T-helper 2 cell (primary cell): ENCODE measurements at regions not wholly inside any gene's neighbourhood (a gene's known extent, or its start where the extent isn't known, plus 50 kb on each side); places are given as distances from the start of the nearest gene placed in this dataset.
"Not testable (repeated sequence)": the region's sequence is repeated elsewhere in the genome, so short reads cannot be mapped to it uniquely, and the experiment has no call there.

ENCODE experiments used
- DNase-seq, 5 experiments: peaks; one replicate each; pipeline versions ENCODE4 v3.0.0 to v3.0.0-alpha.2; 2012 to 2022

DNA sequence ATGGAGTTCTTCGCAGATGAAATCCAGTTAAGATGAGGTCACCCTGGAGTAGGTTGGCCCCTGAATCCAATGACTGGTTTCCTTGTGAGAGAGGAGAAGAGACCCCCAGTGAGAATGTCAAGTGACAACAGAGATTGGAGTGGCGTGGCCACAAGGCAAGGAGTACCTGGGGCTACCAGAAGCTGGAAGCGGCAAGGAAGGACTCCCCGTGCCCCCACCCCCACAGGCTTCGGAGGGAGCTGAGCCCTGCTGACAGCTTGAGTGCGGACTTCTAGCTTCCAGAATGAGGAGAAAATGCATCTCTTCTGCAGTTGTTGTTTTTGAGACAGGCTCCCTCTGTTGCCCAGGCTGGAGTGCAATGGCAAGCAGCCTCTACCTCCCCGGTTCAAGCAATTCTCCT lies 78.0 kb upstream of the HPCAL1 start:
- DNase-seq, result no peak

DNA sequence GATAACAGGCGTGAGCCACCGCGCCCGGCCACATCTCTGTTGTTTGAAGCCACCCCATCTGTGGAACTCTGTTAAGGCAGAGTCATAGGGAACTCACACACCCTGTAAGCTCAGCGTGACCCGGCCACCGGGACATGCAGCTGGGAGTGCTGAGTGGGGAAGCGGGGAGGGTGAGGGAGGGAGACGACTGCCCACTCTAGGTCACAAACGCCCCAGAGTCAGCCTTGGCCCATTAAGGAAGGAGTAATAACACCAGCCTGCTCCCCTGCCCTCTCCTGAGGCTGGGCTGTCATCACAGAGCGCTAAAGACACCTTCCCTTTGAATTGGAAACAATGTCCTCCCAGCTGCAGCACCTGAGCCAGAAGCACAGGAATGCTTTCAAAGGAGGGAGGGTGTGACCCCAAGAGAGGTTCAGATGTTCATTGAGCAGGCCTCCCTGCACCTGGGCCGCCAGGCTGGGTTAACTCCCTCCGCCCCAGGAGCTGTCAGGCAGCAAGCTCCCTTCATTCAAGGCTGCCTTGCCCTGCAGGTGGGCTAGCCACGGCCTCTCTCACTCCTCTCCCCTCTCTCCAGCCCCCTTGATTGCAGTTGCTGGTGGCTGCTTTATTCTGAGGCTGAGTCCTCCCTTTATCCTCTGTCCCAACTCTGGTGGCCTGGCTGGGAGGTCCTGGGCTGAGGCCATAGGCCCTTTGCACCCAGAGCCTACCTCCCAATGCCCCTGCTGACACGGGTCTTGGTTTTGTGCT lies 77.2 kb upstream of the HPCAL1 start:
- DNase-seq, result no peak

DNA sequence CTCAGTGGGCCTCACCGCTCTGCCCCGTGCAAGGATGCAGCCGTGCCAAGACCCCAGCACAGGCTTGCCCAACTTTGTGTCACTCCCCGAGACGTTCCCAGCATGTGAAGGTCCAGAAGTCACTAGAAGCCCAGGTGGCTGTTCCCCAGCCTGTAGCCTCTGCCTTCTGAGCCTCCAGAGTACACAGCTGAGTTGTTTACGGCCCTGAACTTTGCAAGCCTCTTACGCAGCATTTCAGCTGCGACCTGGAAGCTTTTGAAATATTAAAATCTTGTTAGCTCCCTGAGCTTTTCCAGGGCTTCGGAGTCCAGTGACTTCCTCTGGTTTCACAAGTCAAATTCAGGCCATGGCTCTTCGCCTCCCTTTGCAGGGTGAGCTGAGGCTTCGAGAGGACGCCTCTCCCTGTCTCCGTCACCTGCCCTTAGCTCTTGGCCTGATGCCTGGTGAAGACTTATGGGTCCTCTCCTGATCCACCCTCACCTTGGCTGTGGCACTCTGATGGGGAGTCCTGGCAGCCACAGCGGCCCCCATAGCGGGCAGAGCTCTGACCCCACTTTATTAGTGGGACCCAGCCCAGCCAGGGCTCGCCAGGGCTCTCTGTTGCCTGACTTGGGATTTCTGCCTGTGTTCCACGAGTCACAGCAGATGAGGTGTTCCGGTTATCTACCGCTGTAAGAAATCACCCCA lies 76.5 kb upstream of the HPCAL1 start:
- DNase-seq, result no peak

DNA sequence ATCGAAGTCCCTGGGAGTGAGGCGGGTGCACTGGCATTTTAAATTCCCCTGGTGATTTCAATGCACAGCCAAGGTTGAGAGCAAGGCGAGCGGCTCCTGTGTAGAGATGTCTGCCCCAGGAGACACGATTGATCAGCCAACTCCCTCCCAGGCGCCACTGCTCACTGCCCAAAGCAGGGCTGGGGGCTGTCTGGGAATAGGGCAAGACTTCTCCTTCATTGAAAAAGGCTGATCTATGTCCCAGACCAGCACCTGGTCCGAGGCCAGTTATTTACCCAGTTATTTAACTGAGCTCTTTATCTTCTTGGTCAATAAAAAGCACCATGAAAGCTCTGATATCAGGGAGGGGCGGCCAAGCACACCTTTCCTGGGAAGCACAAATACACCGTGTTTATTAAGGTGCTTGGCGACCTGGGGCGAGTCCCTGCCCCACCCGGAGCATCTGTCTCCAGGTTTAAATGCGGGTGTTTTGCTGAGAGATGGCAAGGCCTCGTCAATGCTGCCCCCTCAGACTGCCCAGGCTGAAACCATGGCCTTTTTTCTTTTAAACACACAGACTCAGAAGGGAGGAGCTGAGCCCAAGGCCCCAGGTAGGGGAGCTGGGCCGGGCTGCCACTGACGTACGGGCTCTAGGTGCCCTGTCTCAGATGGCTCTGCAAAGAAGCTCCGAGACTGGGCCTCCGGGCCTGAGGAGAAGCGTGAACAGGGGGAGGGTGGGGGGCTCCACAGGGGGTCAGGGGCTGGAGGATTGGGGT lies 73.9 kb upstream of the HPCAL1 start:
- no peak for DNase-seq

DNA sequence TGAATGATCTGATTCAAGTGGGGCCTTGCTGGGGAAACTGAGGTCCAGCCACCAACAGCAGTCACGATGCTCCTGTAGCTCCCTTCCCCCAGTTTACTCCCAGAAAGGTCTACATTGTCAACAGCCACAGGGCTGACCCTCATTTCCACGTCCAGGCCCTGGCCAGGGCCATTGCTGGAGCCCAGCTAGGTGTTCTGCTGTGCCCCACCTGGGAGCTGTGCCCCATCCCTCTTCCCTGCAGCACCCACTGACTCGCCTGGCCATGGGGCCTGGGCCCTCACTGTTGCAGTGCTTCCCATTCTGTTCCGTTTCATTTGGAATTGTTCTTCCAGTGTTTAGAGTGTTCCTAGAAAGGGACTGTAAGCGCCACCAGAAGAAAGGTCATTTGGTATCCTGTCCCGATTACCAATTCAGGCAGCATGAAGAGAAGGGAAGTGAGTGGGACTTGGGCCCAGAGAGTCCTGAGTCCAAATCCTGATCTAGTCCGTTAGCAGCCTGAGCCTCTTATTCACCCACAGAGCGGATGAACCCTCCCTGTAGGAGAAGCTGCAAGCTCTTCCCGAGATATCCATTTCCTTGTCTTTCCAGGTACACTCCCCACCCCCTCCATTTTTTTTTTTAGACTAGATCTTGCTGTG lies 73.1 kb upstream of the HPCAL1 start:
- no peak for DNase-seq

DNA sequence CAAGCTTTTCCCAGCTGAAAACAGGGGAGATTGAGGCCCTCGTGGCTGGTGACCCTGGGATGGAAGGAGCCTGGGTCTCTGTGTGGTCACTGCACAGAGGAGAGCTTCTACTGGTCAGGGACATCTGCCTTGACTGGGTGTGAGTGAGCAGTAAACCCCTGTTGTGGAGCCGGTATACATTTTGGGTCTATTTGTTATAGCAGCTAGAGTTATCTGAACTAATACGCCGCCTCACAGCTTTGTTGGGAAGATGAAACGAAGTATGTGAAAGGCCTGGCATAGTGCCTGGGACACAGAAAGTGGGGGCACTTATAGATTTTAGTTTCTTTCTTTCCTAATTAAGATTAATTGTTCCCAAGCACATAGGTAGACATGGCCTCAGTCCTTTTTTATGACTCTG lies 72.2 kb upstream of the HPCAL1 start:
- no peak for DNase-seq

DNA sequence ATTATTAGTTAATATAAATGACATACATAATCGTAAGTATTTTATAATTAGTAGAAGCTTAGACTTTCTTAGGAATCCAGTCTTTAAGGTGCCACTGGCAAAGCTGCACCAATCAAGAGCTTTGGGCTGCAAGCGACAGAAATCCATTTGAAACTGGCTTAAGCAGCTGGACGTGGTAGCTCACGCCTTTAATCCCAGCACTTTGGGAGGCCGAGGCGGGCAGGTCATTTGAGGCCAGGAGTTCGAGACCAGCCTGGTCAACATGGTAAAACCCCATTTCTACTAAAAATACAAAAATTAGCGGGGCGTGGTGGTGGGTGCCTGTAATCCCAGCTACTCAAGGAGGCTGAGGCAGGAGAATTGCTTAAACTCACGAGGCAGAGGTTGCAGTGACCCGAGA lies 71.8 kb upstream of the HPCAL1 start:
- DNase-seq, result not testable (repeated sequence)

DNA sequence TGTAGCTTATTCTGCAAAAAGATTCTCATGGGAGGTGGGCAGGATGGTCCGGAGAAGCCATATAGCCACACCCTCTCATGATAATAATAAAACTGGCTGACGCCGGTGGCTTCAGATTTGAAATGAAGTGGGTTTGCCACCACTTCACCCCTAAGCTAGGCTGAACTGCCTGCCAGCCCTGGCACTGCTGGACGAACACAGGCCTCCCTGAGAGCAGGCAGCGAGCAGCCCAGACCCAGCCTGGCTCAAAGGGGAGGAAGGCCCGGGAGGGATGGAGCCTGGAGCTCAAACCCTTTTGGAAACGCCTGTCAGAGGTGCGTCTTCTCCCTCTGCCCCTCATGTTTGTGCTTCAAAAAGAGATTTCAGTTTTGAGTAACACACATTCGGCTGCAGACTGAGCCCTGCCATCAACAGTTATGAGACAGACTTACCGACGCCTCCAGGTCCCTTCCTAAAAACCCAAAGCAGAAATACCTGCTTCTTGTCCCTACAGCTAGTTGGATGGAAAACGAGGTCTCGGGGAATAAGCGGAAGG lies 71.1 kb upstream of the HPCAL1 start:
- DNase-seq, result no peak

DNA sequence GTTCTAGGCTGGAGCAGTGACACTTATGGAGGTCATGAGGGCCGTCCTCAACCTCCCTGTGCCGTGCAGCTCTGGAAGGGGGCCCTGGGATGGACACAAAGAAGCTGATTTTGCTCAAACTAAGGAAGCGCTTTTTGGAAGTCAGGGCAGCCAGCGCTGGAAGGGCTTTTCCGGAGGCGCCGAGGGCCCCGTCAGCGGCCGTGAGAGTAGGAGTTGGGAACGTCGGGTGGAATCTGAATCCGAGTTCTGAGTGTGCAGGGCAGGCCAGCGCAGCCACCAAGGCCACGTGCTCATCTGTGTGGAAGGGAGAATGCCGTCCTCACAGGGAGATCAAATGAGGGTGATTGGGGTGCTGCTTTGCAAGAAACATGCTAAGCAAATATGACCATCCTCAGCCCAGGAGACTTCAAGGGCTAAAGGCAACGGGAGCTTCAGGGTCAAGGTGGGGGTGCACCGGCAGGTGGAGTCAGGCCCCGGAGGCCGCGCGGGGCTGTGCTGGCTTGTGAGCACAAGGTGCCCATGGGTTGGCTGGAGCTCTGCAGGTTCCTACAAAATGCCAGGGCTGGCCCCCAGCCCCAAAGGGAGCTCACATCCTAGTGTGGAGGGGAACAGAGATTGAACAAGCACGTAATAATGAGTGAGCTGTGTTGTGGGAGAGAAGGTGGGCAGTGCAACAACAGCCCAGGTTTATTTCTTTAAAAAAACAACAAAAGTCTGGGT lies 70.4 kb upstream of the HPCAL1 start:
- no peak for DNase-seq

DNA sequence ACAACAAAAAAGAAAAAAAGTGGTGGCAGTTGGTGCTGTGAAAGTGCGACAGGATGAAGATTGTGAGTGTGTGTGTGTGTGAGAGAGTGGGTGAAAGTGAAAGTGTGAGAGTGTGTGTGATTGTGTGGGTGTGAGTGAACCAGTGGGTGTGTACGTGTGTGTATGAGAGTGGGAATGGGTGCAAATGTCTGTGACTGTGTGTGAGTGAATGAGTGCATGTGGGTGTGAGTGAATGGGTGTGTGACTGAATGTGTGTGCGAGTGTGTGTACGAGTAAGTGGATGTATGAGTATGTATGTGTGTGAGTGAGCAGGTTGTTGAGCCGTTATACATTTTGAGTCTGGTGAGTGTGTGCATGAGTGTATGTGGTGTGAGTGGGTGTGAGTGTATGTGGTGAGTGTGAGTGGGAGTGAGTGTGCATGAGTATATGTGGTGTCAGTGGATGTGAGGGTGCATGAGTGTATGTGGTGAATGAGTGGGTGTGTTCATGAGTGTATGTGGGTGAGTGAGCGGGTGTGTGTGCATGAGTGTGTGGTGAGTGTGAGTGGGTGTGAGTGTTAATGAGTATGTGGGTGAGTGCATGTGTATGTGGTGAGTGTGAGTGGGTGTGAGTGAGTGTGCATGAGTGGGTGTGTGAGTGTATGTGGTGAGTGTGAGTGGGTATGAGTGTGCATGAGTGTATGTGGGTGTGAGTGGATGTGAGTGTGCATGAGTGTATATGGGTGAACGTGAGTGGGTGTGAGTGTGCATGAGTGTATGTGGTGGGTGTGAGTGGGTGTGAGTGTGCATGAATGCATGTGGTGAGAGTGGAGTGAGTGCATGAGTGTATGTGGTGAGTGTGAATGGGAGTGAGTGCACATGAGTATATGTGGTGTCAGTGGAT lies 69.3 kb upstream of the HPCAL1 start:
- DNase-seq, result peak in 2 of 5 experiments; percentile 2 to 31

DNA sequence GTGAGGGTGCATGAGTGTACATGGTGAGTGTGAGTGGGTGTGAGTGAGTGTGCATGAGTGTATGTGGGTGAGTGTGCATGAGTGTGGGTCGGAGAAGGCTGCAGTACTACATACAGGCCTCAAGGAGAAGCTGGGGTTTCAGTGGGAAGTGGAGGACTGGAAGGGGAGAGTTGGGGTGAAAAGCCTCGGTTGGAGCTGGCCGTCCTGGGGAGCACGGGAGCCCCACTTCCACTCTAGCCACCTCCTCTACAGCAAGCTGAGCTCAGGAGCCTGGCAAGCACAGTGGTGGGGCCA lies 68.7 kb upstream of the HPCAL1 start:
- DNase-seq, result no peak

DNA sequence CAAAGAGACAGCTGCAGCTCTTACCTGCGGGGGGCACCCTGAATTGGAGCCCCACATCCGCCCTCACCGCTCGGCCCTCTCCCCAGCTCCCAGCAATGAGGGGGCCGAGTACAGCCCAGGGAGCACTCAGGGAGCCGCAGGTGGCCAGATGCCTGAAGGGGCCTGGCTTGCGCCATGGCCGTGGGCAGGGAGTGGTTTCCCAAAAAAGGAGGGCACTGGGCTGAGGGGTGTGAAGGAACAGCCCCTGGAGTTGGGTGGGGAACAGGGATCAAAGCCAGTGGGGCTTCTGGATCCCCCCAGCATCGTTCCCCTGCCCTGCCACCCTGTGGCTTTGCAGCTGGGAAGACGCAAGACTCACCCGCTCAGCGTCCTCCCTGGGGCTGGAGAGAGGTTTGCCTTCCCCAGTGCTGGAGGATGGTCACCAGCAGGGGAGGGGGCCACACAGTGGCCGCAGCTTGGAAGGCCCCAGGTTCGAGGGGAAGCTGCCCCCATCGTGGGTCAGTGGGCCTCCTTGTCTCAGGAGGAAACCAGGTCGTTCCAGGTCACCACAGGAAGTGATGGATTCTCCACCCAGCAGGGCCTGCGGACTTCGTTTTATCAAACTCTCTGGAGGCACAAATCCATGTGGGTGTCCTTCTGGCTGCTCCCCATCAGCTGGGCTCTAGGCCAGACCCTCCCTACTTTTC lies 68.2 kb upstream of the HPCAL1 start:
- no peak for DNase-seq

DNA sequence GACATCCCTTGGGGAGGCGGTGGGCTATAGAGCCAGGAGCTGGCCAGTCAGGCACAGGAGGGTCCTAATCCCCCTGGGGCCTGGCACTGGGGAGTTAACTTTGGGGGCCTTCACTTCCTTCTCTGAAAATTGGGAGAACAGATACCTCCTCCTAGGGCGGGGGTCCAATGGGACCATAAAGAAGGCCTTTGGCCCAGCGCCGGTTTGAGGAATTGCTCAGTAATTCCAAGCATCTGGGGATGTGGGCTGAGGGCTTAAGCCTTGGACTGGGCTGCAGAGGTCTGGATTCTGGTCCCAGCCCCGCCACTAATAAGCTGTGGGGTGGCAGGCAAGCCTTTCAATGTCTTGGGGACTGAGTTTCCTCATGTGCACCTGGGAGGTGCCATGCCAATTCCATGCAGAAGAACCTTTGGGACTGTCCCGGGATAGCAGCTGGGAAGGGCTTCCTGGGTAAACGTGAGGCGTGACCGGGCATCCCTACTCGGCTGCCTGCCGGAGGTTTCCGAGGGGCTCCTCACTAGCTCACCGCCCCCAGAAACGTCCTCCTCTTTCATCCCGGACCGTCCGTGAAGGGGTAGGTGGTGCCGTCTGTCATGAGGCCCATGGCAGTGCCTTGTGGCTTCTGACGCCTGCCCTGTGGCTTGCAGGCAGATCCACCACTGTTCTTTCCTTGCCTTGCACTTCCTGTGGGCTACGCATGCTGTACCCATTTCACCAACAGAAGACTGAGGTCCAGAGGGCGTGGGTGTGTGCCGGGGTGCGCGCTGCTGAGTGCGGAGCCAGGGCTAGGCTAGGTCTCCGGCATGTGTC lies 67.4 kb upstream of the HPCAL1 start:
- DNase-seq, result peak in 1 of 5 experiments; percentile 24

DNA sequence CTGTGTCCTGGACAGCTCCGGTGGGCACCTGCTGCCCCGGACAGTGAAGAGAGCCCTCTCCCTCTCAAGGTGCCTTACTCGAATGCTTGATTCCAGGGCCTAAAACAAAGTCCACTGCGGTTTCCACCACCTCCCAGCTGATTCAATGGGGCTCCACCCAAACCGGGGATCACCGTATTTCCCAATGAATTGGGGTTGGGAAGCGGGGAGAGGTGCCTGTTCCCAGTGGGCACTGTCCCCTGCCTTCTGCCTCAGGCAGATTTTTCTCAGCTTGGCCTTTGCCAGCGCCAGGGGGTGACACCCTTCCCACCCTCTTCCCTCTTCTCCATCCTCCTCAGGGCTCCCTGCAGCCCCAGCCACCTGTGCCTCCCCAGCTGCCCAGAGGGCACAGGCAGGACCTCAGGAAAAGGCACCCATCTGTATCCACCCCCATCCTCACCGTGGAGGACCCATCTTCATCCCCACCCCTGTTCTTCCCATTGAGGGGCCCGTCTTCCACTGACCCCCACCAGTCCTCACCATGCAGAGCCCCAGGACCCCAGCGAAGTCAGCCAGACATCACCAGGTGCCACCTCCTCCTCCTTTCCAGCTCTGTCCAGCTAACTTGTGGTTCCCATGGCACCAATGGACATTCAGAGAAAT lies 66.7 kb upstream of the HPCAL1 start:
- no peak for DNase-seq

DNA sequence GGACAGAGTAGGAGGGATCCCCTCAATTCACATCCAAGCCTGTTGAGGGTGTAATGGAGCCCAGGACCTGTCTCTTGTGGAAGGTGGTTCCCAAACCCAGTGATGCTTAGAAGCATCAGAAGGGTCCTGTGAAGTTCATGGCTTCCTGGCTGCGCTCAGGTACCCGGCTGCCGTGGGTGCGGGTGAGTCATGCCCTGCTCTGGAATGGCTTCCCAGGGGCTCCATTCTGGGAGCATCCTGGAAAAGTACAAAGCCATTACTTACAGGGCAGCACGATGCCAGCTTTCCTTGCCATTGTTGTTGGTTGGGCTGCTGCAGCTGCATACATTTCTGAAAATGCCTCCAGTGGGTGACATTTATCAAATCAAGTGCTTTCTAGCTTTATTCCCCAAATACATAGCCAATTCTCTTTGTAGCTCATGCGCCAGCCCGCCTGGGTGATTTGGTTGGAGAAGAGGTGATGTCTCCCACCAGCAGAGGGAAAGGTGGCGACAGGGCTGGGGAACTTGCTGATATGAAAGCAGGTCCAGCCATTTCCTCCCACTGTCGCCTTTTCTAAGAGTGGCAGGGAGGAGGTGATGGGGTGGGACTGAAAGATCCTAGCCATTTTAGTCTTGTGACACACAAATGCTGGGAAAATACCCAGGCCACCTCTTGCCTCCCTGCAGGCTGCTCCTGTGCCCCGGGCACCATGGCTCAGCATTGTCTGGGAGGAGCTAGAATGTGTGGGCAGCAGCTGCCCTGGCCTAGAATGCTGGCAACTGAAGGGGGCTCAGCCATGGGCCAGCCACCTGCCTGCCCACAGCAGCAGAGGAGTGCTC lies 65.9 kb upstream of the HPCAL1 start:
- DNase-seq, result no peak

DNA sequence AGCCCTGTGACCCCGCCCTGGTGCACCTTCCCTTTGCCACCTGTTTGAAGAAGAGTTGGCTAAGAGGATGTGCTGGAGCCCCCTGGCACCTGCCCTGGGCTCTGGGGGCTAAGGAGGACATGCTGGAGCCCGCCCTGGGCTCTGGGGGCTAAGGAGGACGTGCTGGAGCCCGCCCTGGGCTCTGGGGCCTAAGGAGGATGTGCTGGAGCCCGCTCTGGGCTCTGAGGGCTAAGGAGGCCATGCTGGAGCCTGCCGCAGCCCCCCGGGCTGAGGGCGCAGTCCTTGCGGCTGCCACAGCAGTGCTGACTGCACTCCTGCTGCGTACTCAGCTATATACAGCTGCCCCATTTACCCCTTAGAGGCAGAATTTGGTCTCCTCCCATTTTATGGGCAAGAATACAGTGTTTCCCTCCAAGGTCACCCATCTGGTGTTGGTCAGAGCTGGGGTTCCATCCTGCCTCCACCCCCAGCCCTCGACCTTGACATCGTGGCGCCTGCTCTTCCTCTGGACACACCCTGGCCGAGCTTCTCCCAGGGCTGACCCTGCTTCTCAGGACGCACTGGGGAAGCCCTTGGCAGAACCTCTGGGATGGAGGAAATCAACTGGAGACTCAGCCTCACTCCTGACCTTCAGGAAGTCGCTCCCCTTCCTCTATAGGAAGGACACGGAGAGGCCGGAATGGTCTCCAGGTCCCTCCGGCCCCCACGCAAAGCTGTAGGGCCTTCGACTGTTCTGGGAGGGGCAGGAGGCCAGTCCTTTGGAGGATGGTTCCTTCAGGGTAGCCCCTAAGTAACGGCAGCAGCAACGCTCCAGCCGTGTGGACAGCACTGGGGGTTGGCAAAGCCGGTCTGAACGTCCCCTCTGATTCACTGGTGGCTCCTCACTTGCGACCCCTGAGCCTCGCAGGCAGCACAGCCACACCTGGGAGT lies 65.0 kb upstream of the HPCAL1 start:
- no peak for DNase-seq

DNA sequence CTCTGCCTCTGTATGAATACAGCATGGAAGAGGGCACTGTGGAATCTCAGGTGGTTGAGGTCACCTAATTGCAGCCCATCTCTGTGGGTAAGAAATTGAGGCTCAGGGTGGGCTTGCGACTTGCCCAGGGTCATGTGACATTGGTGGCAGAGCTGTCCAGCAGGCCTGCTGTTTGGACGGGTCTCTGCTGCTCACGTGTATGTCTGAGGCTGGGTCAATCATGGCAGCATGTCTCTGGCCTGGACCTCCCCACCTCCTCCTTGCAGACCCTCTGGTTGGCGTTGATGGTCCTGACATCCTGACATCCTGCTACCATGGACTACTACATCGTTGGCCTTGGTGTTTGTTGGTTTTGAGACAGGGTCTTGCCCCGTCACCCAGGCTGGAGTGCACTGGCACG lies 64.3 kb upstream of the HPCAL1 start:
- DNase-seq, result no peak
